ENCODE measurements at regions not wholly inside any gene's neighbourhood (a gene's known extent, or its start where the extent isn't known, plus 50 kb on each side); places are given as distances from the start of the nearest gene placed in this dataset.

DNA sequence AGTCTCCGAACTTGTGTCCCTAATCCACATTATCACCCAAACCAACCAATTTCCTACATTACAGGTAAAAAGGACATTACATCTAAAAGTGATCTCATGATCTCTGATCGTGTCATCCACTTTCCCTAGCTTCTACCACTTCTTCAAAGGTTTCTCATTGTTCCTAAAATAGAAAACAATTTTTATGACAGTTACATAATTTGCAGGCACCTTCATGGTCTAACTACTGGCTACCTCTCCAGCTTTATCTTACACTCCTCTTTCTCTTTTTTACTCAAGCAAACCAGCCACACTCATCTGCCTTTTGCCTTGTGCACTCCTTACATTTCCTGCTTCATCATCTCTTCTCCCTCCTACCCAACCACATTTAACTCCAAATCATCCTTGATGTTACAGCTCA is 886.7 kb upstream of the SORCS1 start:
- Histone ChIP-seq H3K27me3 (replicated peaks in 2 of 5; ENCODE audit: control insufficient read depth in 4 of 5, insufficient read depth in 5 of 5, low read length in 4 of 5) (no peaks in the 10 kb centered on the region), H3K4me3 (ENCODE audit: control insufficient read depth in 1 of 7, extremely low read depth in 1 of 7, insufficient read depth in 4 of 7, low read depth in 2 of 7, low read length in 6 of 7) (no peak overlapping the region), H3K27ac (ENCODE audit: insufficient read depth in 1 of 2, low read depth in 1 of 2, low read length in 2 of 2, poor library complexity in 1 of 2, severe bottlenecking in 2 of 2) (no peak overlapping the region), H3K9me3 (ENCODE audit: control extremely low read depth in 1 of 5, control insufficient read depth in 4 of 5, insufficient read depth in 2 of 5, low read depth in 1 of 5, low read length in 4 of 5) (no peaks in the 10 kb centered on the region), H3K4me1 (ENCODE audit: control extremely low read depth in 1 of 4, control insufficient read depth in 4 of 4, insufficient read depth in 4 of 4, low read length in 3 of 4) (no peaks in the 10 kb centered on the region), H3K36me3 (ENCODE audit: control insufficient read depth in 4 of 4, insufficient read depth in 4 of 4, low read length in 3 of 4) (no peaks in the 10 kb centered on the region)
- 93% methylated on average over 2 of the region's 2 CpGs for WGBS (ENCODE audit: insufficient coverage)
- POLR2A ChIA-PET = no interaction called here
- CTCF ChIA-PET = no interaction called here
- DNase-seq = no peak

GRCh38 chr10:108050626-108051025 is 886.1 kb upstream of the SORCS1 start:
- WGBS (ENCODE audit: insufficient coverage) = no CpG with 5 or more reads among the region's 1 CpG
- Histone ChIP-seq H3K4me1 (ENCODE audit: control extremely low read depth in 1 of 4, control insufficient read depth in 4 of 4, insufficient read depth in 4 of 4, low read length in 3 of 4) (no peaks in the 10 kb centered on the region), H3K27me3 (replicated peaks in 2 of 5; ENCODE audit: control insufficient read depth in 4 of 5, insufficient read depth in 5 of 5, low read length in 4 of 5) (no peaks in the 10 kb centered on the region), H3K4me3 (ENCODE audit: control insufficient read depth in 1 of 7, extremely low read depth in 1 of 7, insufficient read depth in 4 of 7, low read depth in 2 of 7, low read length in 6 of 7) (no peak overlapping the region), H3K9me3 (ENCODE audit: control extremely low read depth in 1 of 5, control insufficient read depth in 4 of 5, insufficient read depth in 2 of 5, low read depth in 1 of 5, low read length in 4 of 5) (no peaks in the 10 kb centered on the region), H3K36me3 (ENCODE audit: control insufficient read depth in 4 of 4, insufficient read depth in 4 of 4, low read length in 3 of 4) (no peaks in the 10 kb centered on the region), H3K27ac (ENCODE audit: insufficient read depth in 1 of 2, low read depth in 1 of 2, low read length in 2 of 2, poor library complexity in 1 of 2, severe bottlenecking in 2 of 2) (no peak overlapping the region)
- CTCF ChIA-PET = no interaction called here
- POLR2A ChIA-PET = no interaction called here
- DNase-seq = no peak

DNA sequence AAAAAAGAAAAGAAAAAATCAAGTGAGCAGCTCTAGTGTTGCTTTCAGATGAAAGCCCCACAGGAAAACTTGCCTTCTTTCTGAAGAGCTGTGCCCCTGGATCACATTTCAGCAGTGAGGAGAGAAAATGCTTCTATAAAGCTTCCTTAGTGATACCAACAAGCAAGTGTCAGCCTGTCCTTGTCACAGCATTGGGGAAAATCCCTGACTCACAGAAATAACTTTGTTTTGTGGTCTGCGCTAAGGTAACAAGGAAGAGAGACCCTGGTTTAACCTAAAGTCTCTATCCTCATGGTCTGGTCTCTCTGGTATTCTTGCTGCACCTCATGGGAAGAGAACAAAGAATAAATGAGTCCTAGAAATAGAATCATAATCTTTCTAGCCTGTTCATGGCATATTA is 885.2 kb upstream of the SORCS1 start:
- ChIA-PET CTCF (no interaction called here), POLR2A (no interaction called here)
- Histone ChIP-seq H3K27ac (ENCODE audit: insufficient read depth in 1 of 2, low read depth in 1 of 2, low read length in 2 of 2, poor library complexity in 1 of 2, severe bottlenecking in 2 of 2) (no peak overlapping the region), H3K36me3 (ENCODE audit: control insufficient read depth in 4 of 4, insufficient read depth in 4 of 4, low read length in 3 of 4) (no peaks in the 10 kb centered on the region), H3K27me3 (replicated peaks in 2 of 5; ENCODE audit: control insufficient read depth in 4 of 5, insufficient read depth in 5 of 5, low read length in 4 of 5) (no peaks in the 10 kb centered on the region), H3K4me3 (ENCODE audit: control insufficient read depth in 1 of 7, extremely low read depth in 1 of 7, insufficient read depth in 4 of 7, low read depth in 2 of 7, low read length in 6 of 7) (no peak overlapping the region), H3K4me1 (ENCODE audit: control extremely low read depth in 1 of 4, control insufficient read depth in 4 of 4, insufficient read depth in 4 of 4, low read length in 3 of 4) (no peaks in the 10 kb centered on the region), H3K9me3 (ENCODE audit: control extremely low read depth in 1 of 5, control insufficient read depth in 4 of 5, insufficient read depth in 2 of 5, low read depth in 1 of 5, low read length in 4 of 5) (no peaks in the 10 kb centered on the region)
- no peak for DNase-seq
- WGBS (ENCODE audit: insufficient coverage) = 83% methylated on average over 1 of the region's 1 CpG

GRCh38 chr10:108048898-108049297 is 884.4 kb upstream of the SORCS1 start:
- no peak for DNase-seq
- no peaks in the 10 kb centered on the region for H3K36me3 ChIP-seq (ENCODE audit: control insufficient read depth in 4 of 4, insufficient read depth in 4 of 4, low read length in 3 of 4)
- H3K9me3 ChIP-seq (ENCODE audit: control extremely low read depth in 1 of 5, control insufficient read depth in 4 of 5, insufficient read depth in 2 of 5, low read depth in 1 of 5, low read length in 4 of 5) = no peaks in the 10 kb centered on the region
- 100% methylated on average over 2 of the region's 2 CpGs for WGBS (ENCODE audit: insufficient coverage)
- no peaks in the 10 kb centered on the region for H3K27me3 ChIP-seq (replicated peaks in 2 of 5; ENCODE audit: control insufficient read depth in 4 of 5, insufficient read depth in 5 of 5, low read length in 4 of 5)
- H3K27ac ChIP-seq (ENCODE audit: insufficient read depth in 1 of 2, low read depth in 1 of 2, low read length in 2 of 2, poor library complexity in 1 of 2, severe bottlenecking in 2 of 2) = no peak overlapping the region
- no peak overlapping the region for H3K4me3 ChIP-seq (ENCODE audit: control insufficient read depth in 1 of 7, extremely low read depth in 1 of 7, insufficient read depth in 4 of 7, low read depth in 2 of 7, low read length in 6 of 7)
- ChIA-PET CTCF (interaction anchor here (1.1 kb wide), 1 partner anchor 10 kb away, joined by 3 read pairs; no protein-coding TSS in a partner anchor), POLR2A (no interaction called here)
- no peaks in the 10 kb centered on the region for H3K4me1 ChIP-seq (ENCODE audit: control extremely low read depth in 1 of 4, control insufficient read depth in 4 of 4, insufficient read depth in 4 of 4, low read length in 3 of 4)

DNA sequence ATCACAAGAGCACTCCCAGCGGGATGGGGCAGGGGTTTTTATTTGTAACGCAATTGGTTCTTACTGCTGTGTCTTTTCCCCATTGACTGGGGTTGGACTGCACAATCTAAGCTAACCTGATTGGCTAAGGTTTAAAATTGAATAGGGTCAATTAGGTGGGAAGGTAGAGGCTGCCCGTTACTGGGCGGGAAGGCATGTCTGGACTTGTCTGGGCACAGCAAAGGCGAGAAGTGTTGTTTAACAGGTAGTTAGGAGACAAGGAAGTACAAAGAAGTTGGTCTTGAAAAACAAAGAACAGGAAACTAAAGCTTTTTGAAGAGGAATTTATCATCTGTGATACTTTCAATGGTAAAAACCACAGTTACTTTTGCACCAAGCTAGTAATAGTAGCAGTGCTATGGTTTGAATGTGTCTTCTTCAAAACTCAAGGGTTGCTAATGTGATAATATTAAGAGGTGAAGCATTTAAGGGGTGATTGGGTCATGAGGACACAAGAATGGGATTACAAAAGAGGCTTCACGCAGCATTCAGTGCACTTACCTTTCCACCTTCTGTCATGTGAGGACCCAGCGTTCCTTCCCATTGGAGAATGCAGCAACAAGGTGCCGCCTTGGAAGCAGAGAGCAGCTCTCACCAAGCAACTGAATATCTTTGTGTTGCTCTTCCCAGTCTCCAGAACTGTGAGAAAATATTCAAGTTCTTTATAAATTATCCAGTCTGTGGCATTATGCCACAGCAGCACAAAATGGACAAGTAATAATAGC is 875.5 kb upstream of the SORCS1 start:
- no peaks in the 10 kb centered on the region for H3K36me3 ChIP-seq (ENCODE audit: control insufficient read depth in 4 of 4, insufficient read depth in 4 of 4, low read length in 3 of 4)
- no peaks in the 10 kb centered on the region for H3K9me3 ChIP-seq (ENCODE audit: control extremely low read depth in 1 of 5, control insufficient read depth in 4 of 5, insufficient read depth in 2 of 5, low read depth in 1 of 5, low read length in 4 of 5)
- H3K4me1 ChIP-seq (ENCODE audit: control extremely low read depth in 1 of 4, control insufficient read depth in 4 of 4, insufficient read depth in 4 of 4, low read length in 3 of 4) = no peaks in the 10 kb centered on the region
- 98% methylated on average over 8 of the region's 8 CpGs for WGBS (ENCODE audit: insufficient coverage)
- ChIA-PET POLR2A (interaction anchor here (0.6 kb wide), 1 partner anchor 1150 kb away, joined by 3 read pairs; no protein-coding TSS in a partner anchor), CTCF (interaction anchor here (1.3 kb wide), 1 partner anchor 8 kb away, joined by 3 read pairs; no protein-coding TSS in a partner anchor)
- no peak for DNase-seq
- no peak overlapping the region for H3K27ac ChIP-seq (ENCODE audit: insufficient read depth in 1 of 2, low read depth in 1 of 2, low read length in 2 of 2, poor library complexity in 1 of 2, severe bottlenecking in 2 of 2)
- no peak overlapping the region for H3K4me3 ChIP-seq (ENCODE audit: control insufficient read depth in 1 of 7, extremely low read depth in 1 of 7, insufficient read depth in 4 of 7, low read depth in 2 of 7, low read length in 6 of 7)
- H3K27me3 ChIP-seq (replicated peaks in 2 of 5; ENCODE audit: control insufficient read depth in 4 of 5, insufficient read depth in 5 of 5, low read length in 4 of 5) = no peaks in the 10 kb centered on the region

DNA sequence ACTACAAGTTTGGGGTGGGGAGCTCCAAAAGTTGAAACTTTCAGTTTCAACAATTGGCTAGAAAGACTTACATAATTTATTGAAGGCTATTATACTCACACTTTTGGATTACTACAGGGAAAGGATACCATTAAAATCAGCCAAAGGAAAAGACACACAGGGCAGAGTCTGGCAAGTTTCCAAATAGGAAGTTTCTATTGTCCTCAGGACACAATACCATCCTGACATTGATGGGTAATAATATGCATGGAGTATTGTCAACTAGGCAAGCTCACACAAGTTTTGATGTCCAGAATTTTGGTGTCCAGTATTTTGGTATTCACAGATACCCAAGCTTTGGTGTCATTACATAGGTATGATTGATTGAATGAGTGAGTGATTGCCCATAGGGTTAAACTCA is 872.6 kb upstream of the SORCS1 start:
- no peak for DNase-seq
- H3K4me1 ChIP-seq (ENCODE audit: control extremely low read depth in 1 of 4, control insufficient read depth in 4 of 4, insufficient read depth in 4 of 4, low read length in 3 of 4) = no peaks in the 10 kb centered on the region
- H3K27ac ChIP-seq (ENCODE audit: insufficient read depth in 1 of 2, low read depth in 1 of 2, low read length in 2 of 2, poor library complexity in 1 of 2, severe bottlenecking in 2 of 2) = no peak overlapping the region
- POLR2A ChIA-PET = no interaction called here
- no peaks in the 10 kb centered on the region for H3K27me3 ChIP-seq (replicated peaks in 2 of 5; ENCODE audit: control insufficient read depth in 4 of 5, insufficient read depth in 5 of 5, low read length in 4 of 5)
- H3K36me3 ChIP-seq (ENCODE audit: control insufficient read depth in 4 of 4, insufficient read depth in 4 of 4, low read length in 3 of 4) = no peaks in the 10 kb centered on the region
- CTCF ChIA-PET = no interaction called here
- H3K9me3 ChIP-seq (ENCODE audit: control extremely low read depth in 1 of 5, control insufficient read depth in 4 of 5, insufficient read depth in 2 of 5, low read depth in 1 of 5, low read length in 4 of 5) = no peaks in the 10 kb centered on the region
- H3K4me3 ChIP-seq (ENCODE audit: control insufficient read depth in 1 of 7, extremely low read depth in 1 of 7, insufficient read depth in 4 of 7, low read depth in 2 of 7, low read length in 6 of 7) = no peak overlapping the region

- no peaks in the 10 kb centered on the region for H3K9me3 ChIP-seq (ENCODE audit: control extremely low read depth in 1 of 5, control insufficient read depth in 4 of 5, insufficient read depth in 2 of 5, low read depth in 1 of 5, low read length in 4 of 5)
- H3K27me3 ChIP-seq (replicated peaks in 2 of 5; ENCODE audit: control insufficient read depth in 4 of 5, insufficient read depth in 5 of 5, low read length in 4 of 5) = no peaks in the 10 kb centered on the region
- no peak overlapping the region for H3K4me3 ChIP-seq (ENCODE audit: control insufficient read depth in 1 of 7, extremely low read depth in 1 of 7, insufficient read depth in 4 of 7, low read depth in 2 of 7, low read length in 6 of 7)
- CTCF ChIA-PET = no interaction called here
- WGBS (ENCODE audit: insufficient coverage) = no CpG with 5 or more reads among the region's 1 CpG
- DNase-seq = no peak
- no peaks in the 10 kb centered on the region for H3K4me1 ChIP-seq (ENCODE audit: control extremely low read depth in 1 of 4, control insufficient read depth in 4 of 4, insufficient read depth in 4 of 4, low read length in 3 of 4)
- POLR2A ChIA-PET = interaction anchor here (0.6 kb wide), 1 partner anchor 693 kb away, joined by 4 read pairs; no protein-coding TSS in a partner anchor
- no peak overlapping the region for H3K27ac ChIP-seq (ENCODE audit: insufficient read depth in 1 of 2, low read depth in 1 of 2, low read length in 2 of 2, poor library complexity in 1 of 2, severe bottlenecking in 2 of 2)
- H3K36me3 ChIP-seq (ENCODE audit: control insufficient read depth in 4 of 4, insufficient read depth in 4 of 4, low read length in 3 of 4) = no peaks in the 10 kb centered on the region
These were observed 871.8 kb upstream of the SORCS1 start for GRCh38 chr10:108036265-108036664.

Measured in common myeloid progenitor, CD34-positive (primary cell).